ENCODE measurements at regions not wholly inside any gene's neighbourhood (a gene's known extent, or its start where the extent isn't known, plus 50 kb on each side); places are given as distances from the start of the nearest gene placed in this dataset.

GRCh38 chr7:22907805-22908204, 85.2 kb upstream of the TOMM7 start:
- TF ChIP-seq EZH2 (IDR thresholded peaks at IDR 0.05) (no peak), FOXP2 (optimal IDR thresholded peaks at IDR 0.05; ENCODE audit: control extremely low read depth, extremely low read length, insufficient read depth) (no peak), POLR2AphosphoS5 (IDR thresholded peaks at IDR 0.05; ENCODE audit: borderline replicate concordance, low read depth, low read length) (no peak)
